ENCODE measurements at regions not wholly inside any gene's neighbourhood (a gene's known extent, or its start where the extent isn't known, plus 50 kb on each side); places are given as distances from the start of the nearest gene placed in this dataset.

DNA sequence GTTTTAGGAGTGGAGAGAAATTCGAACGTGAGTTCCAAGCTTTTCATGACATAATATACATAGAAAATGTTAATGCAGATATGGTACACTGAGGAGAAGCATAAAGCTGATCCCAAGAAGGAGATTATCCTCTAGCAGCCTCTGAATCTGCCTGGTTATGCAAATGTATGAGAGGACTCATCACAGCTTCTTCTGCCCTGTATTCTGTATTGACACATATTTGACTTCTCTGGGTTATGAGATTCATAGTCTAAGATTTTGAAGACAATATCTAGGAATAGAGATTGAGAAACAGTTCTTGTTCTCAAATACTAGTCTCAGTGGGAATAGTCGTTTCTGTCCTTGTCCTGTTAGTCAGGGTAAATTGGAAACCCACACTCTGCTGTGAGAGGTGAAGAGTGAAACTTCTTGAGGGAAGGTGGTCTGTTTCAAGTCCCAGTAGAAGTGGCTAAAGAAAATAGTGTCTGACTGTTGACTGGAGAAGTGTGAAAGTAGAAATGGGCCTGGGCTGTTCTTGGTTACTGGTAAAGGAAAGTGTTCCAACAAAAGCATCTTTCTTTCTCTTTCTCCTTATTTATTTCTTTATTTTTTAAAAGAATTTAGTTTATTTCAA, 1356.6 kb downstream of the SLITRK5 start:
- H3K4me3 ChIP-seq (ENCODE audit: extremely low read depth, insufficient read depth, low read length, poor library complexity, severe bottlenecking): no peak overlapping the region
- H3K9me3 ChIP-seq (ENCODE audit: control insufficient read depth, low read length): no peaks in the 10 kb centered on the region
- no peaks in the 10 kb centered on the region for H3K36me3 ChIP-seq (ENCODE audit: control insufficient read depth, insufficient read depth, low read length)
- H3K4me1 ChIP-seq (ENCODE audit: control insufficient read depth, insufficient read depth, low read length, poor library complexity, severe bottlenecking): no peaks in the 10 kb centered on the region
- no peak overlapping the region for H3K27ac ChIP-seq (ENCODE audit: low read depth, low read length, severe bottlenecking)
- 80 to 100% methylated on average over 1 of the region's 3 CpGs for WGBS, 2 experiments (ENCODE audit: insufficient coverage in 2 of 2)

DNA sequence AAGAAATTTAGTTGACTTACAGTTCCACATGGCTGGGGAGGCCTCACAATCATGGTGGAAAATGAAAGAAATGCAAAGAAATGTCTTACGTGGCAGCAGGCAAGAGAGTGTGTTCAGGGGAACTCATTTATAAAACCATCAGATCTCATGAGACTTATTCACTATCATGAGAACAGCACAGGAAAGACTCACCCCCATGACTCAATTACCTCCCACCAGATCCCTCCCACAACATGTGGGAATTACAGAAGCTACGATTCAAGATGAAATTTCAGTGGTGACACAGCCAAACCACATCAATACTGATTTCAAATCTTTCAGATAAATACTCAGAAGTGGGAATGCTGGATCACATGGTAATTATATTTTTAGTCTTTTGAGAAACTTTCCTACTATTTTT, 1357.9 kb downstream of the SLITRK5 start:
- WGBS, 2 experiments (ENCODE audit: insufficient coverage in 2 of 2): 71% methylated on average over 1 of the region's 2 CpGs; no CpG with 5 or more reads in 1 of the 2 experiments
- Histone ChIP-seq H3K36me3 (ENCODE audit: control insufficient read depth, insufficient read depth, low read length) (no peaks in the 10 kb centered on the region), H3K27ac (ENCODE audit: low read depth, low read length, severe bottlenecking) (no peak overlapping the region), H3K4me3 (ENCODE audit: extremely low read depth, insufficient read depth, low read length, poor library complexity, severe bottlenecking) (no peak overlapping the region), H3K9me3 (ENCODE audit: control insufficient read depth, low read length) (peaks cover 1% of the 10 kb centered on the region), H3K4me1 (ENCODE audit: control insufficient read depth, insufficient read depth, low read length, poor library complexity, severe bottlenecking) (no peaks in the 10 kb centered on the region)

- no peaks in the 10 kb centered on the region for H3K36me3 ChIP-seq (ENCODE audit: control insufficient read depth, insufficient read depth, low read length)
- no peak overlapping the region for H3K27ac ChIP-seq (ENCODE audit: low read depth, low read length, severe bottlenecking)
- H3K4me3 ChIP-seq (ENCODE audit: extremely low read depth, insufficient read depth, low read length, poor library complexity, severe bottlenecking): no peak overlapping the region
- H3K9me3 ChIP-seq (ENCODE audit: control insufficient read depth, low read length): peaks cover 9% of the 10 kb centered on the region
- H3K4me1 ChIP-seq (ENCODE audit: control insufficient read depth, insufficient read depth, low read length, poor library complexity, severe bottlenecking): no peaks in the 10 kb centered on the region
- WGBS, 2 experiments (ENCODE audit: insufficient coverage in 2 of 2): no CpG with 5 or more reads among the region's 1 CpG
Observed at GRCh38 chr13:89034015-89034414, 1362.8 kb downstream of the SLITRK5 start.

- no peaks in the 10 kb centered on the region for H3K9me3 ChIP-seq (ENCODE audit: control insufficient read depth, low read length)
- H3K4me1 ChIP-seq (ENCODE audit: control insufficient read depth, insufficient read depth, low read length, poor library complexity, severe bottlenecking): no peaks in the 10 kb centered on the region
- no peaks in the 10 kb centered on the region for H3K36me3 ChIP-seq (ENCODE audit: control insufficient read depth, insufficient read depth, low read length)
- 83 to 100% methylated on average over 2 to 3 of the region's 3 CpGs for WGBS, 2 experiments (ENCODE audit: insufficient coverage in 2 of 2)
- no peak overlapping the region for H3K27ac ChIP-seq (ENCODE audit: low read depth, low read length, severe bottlenecking)
- H3K4me3 ChIP-seq (ENCODE audit: extremely low read depth, insufficient read depth, low read length, poor library complexity, severe bottlenecking): no peak overlapping the region
Observed at GRCh38 chr13:89052699-89053098, 1381.5 kb downstream of the SLITRK5 start.

GRCh38 chr13:89053418-89053817, 1382.2 kb downstream of the SLITRK5 start:
- Histone ChIP-seq H3K36me3 (ENCODE audit: control insufficient read depth, insufficient read depth, low read length) (no peaks in the 10 kb centered on the region), H3K27ac (ENCODE audit: low read depth, low read length, severe bottlenecking) (no peak overlapping the region), H3K4me3 (ENCODE audit: extremely low read depth, insufficient read depth, low read length, poor library complexity, severe bottlenecking) (no peak overlapping the region), H3K9me3 (ENCODE audit: control insufficient read depth, low read length) (no peaks in the 10 kb centered on the region), H3K4me1 (ENCODE audit: control insufficient read depth, insufficient read depth, low read length, poor library complexity, severe bottlenecking) (no peaks in the 10 kb centered on the region)
- 100% methylated on average over 1 of the region's 1 CpG for WGBS, 2 experiments (ENCODE audit: insufficient coverage in 2 of 2)

DNA sequence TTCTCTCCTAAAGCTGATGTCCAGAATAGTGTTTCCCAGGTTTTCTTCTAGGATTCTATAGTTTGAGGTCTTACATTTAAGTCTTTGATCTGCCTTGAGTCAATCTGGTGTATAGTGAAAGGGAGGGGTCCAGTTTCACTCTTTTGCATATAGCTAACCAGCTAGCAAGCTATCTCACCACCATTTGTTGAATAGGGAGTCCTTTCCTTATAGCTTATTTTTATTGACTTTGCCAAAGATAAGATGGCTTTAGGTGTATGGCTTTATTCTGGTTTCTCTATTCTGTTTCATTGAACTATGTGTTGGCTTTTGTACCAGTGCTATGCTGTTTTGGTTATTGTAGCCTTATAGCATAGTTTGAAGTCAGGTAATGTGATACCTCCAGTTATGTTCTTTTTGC, 1386.1 kb downstream of the SLITRK5 start:
- Histone ChIP-seq H3K4me1 (ENCODE audit: control insufficient read depth, insufficient read depth, low read length, poor library complexity, severe bottlenecking) (no peaks in the 10 kb centered on the region), H3K9me3 (ENCODE audit: control insufficient read depth, low read length) (no peaks in the 10 kb centered on the region), H3K27ac (ENCODE audit: low read depth, low read length, severe bottlenecking) (no peak overlapping the region), H3K36me3 (ENCODE audit: control insufficient read depth, insufficient read depth, low read length) (no peaks in the 10 kb centered on the region), H3K4me3 (ENCODE audit: extremely low read depth, insufficient read depth, low read length, poor library complexity, severe bottlenecking) (no peak overlapping the region)

DNA sequence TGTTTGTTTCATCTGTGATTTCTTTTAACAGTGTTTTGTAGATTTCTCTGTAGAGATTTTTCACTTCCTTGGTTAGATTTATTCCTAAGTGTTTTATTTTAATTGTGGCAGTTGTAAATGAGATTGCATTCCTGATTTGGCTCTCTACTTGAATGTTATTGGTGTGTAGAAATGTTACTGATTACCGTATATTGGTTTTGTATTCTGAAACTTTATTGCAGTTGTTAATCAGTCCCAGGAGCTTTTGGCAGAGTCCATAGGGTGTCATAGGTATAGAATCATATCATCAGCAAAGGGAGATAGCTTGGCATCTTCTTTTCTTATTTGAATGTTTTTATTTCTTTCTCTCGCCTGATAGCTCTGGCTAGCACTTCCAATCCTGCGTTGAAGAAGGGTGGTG, 1386.7 kb downstream of the SLITRK5 start:
- H3K36me3 ChIP-seq (ENCODE audit: control insufficient read depth, insufficient read depth, low read length): no peaks in the 10 kb centered on the region
- H3K9me3 ChIP-seq (ENCODE audit: control insufficient read depth, low read length): no peaks in the 10 kb centered on the region
- WGBS, 2 experiments (ENCODE audit: insufficient coverage in 2 of 2): 95 to 100% methylated on average over 2 of the region's 3 CpGs
- H3K4me1 ChIP-seq (ENCODE audit: control insufficient read depth, insufficient read depth, low read length, poor library complexity, severe bottlenecking): no peaks in the 10 kb centered on the region
- H3K27ac ChIP-seq (ENCODE audit: low read depth, low read length, severe bottlenecking): no peak overlapping the region
- no peak overlapping the region for H3K4me3 ChIP-seq (ENCODE audit: extremely low read depth, insufficient read depth, low read length, poor library complexity, severe bottlenecking)

DNA sequence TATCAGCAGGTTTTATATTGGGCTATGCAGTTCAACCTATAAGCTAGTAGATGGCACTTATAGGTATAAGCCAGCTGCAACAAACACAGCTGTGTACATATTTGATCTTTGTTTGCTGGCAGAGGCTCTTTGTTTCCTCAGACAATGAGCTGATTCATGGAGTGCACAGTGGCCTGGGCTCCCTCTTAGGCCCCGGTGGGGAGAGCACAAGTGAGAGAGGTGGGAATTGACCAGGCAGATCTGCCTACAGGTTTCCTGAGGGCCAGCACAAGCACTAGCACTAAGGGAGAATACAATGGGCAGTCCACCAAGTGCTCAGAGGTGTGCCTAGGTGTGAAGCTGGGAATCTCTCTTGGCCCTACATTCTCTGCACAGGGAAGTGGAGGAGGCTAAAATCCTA, 1390.7 kb downstream of the SLITRK5 start:
- no peak overlapping the region for H3K4me3 ChIP-seq (ENCODE audit: extremely low read depth, insufficient read depth, low read length, poor library complexity, severe bottlenecking)
- no peaks in the 10 kb centered on the region for H3K9me3 ChIP-seq (ENCODE audit: control insufficient read depth, low read length)
- H3K4me1 ChIP-seq (ENCODE audit: control insufficient read depth, insufficient read depth, low read length, poor library complexity, severe bottlenecking): no peaks in the 10 kb centered on the region
- no peak overlapping the region for H3K27ac ChIP-seq (ENCODE audit: low read depth, low read length, severe bottlenecking)
- WGBS, 2 experiments (ENCODE audit: insufficient coverage in 2 of 2): 82% methylated on average over 1 of the region's 1 CpG; no CpG with 5 or more reads in 1 of the 2 experiments
- H3K36me3 ChIP-seq (ENCODE audit: control insufficient read depth, insufficient read depth, low read length): no peaks in the 10 kb centered on the region

DNA sequence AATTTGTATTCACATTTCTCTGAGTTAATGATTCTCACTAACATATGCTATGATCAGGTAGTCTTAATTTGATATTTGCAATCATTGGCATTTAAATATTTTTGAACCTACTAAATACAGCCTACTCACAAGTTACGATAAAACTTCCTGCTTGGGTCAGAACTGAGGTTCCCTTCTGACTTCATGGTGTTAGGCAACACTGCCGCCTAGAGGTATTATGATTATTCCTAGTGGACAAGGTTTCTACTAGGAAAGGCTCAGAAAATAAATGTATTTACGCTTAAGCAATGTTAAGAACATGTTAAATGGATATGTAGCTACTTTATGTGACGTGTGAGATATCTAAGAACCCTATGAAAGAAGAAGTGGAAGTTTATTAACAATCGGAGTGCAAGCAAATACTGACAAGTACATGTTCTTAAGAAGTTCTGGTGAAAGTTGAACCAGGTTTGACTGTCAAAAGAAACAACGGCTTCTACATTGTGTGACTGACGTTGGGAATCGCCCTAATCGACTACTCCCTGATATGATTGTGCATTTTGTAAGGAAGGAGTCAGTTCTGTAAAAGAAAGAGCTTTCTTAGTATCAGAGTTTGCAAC, 1395.8 kb downstream of the SLITRK5 start:
- Histone ChIP-seq H3K27ac (ENCODE audit: low read depth, low read length, severe bottlenecking) (no peak overlapping the region), H3K36me3 (ENCODE audit: control insufficient read depth, insufficient read depth, low read length) (no peaks in the 10 kb centered on the region), H3K4me3 (ENCODE audit: extremely low read depth, insufficient read depth, low read length, poor library complexity, severe bottlenecking) (no peak overlapping the region), H3K4me1 (ENCODE audit: control insufficient read depth, insufficient read depth, low read length, poor library complexity, severe bottlenecking) (no peaks in the 10 kb centered on the region), H3K9me3 (ENCODE audit: control insufficient read depth, low read length) (no peaks in the 10 kb centered on the region)
- WGBS, 2 experiments (ENCODE audit: insufficient coverage in 2 of 2): 45 to 60% methylated on average over 5 of the region's 9 CpGs

DNA sequence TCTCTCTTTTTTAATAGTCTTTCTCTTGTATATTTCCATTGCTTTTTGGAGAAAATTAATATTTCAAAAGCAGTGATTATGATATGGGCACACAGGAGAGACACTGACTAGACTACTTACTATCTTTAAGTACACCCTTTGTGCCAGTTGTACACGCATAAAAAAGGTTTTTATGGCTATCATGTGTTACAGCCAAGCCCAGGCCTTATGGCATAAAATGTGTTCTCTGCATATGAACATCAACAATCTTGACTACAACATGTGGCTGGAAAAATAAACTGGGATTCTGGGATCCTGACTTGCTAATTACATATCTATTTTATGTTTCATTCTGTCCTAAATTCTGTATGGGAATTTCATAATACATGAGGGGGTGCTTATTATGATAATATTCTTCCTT, 1401.8 kb downstream of the SLITRK5 start:
- Histone ChIP-seq H3K4me1 (ENCODE audit: control insufficient read depth, insufficient read depth, low read length, poor library complexity, severe bottlenecking) (no peaks in the 10 kb centered on the region), H3K4me3 (ENCODE audit: extremely low read depth, insufficient read depth, low read length, poor library complexity, severe bottlenecking) (no peak overlapping the region), H3K27ac (ENCODE audit: low read depth, low read length, severe bottlenecking) (no peak overlapping the region), H3K36me3 (ENCODE audit: control insufficient read depth, insufficient read depth, low read length) (no peaks in the 10 kb centered on the region), H3K9me3 (ENCODE audit: control insufficient read depth, low read length) (no peaks in the 10 kb centered on the region)
- 100% methylated on average over 1 of the region's 1 CpG for WGBS, 2 experiments (ENCODE audit: insufficient coverage in 2 of 2)

DNA sequence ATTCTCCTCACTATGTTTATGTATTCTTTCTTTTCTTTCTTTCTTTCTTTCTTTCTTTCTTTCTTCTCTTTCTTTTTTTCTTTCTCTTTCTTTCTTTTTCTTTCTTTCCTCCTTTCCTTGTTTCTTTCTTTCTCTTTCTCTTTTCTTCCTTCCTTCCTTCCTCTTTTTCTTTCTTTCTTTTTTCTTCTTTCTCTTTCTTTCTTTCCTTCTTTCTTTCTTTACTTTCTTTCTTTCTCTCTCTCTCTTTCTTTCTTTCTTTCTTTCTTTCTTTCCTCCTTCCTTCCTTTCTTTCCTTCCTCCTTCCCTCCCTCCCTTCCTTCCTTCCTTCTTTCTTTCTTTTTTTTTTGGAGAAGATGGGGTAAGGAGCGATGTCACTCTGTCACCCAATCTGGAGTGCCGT, 1405.5 kb downstream of the SLITRK5 start:
- 80 to 100% methylated on average over 1 of the region's 2 CpGs for WGBS, 2 experiments (ENCODE audit: insufficient coverage in 2 of 2)
- Histone ChIP-seq H3K36me3 (ENCODE audit: control insufficient read depth, insufficient read depth, low read length) (no peaks in the 10 kb centered on the region), H3K4me1 (ENCODE audit: control insufficient read depth, insufficient read depth, low read length, poor library complexity, severe bottlenecking) (no peaks in the 10 kb centered on the region), H3K27ac (ENCODE audit: low read depth, low read length, severe bottlenecking) (no peak overlapping the region), H3K4me3 (ENCODE audit: extremely low read depth, insufficient read depth, low read length, poor library complexity, severe bottlenecking) (no peak overlapping the region), H3K9me3 (ENCODE audit: control insufficient read depth, low read length) (no peaks in the 10 kb centered on the region)

Measured in mesodermal cell (in vitro differentiated cells).